ENCODE measurements at regions not wholly inside any gene's neighbourhood (a gene's known extent, or its start where the extent isn't known, plus 50 kb on each side); places are given as distances from the start of the nearest gene placed in this dataset.

- no peaks in the 10 kb centered on the region for H4K20me1 ChIP-seq (replicated peaks; ENCODE audit: control insufficient read depth, insufficient read depth, low read length)
- no peak for FAIRE-seq
- no peaks in the 10 kb centered on the region for H3K36me3 ChIP-seq (ENCODE audit: control insufficient read depth, insufficient read depth, low read length)
- no peaks in the 10 kb centered on the region for H3K27me3 ChIP-seq (ENCODE audit: control insufficient read depth in 2 of 2, insufficient read depth in 2 of 2, low read length in 2 of 2)
- no peak overlapping the region for H2AFZ ChIP-seq (ENCODE audit: low read depth, low read length)
- intact Hi-C loops (cut with micrococcal nuclease) (no loop called here), in situ Hi-C loops (cut with MboI) (no loop called here)
- H3K9ac ChIP-seq (ENCODE audit: insufficient read depth in 1 of 2, low read depth in 2 of 2, low read length in 2 of 2), result no peak overlapping the region
- WGBS (ENCODE audit: insufficient coverage, low coverage, missing lambda C conversion rate), result 0% methylated on average over 2 of the region's 2 CpGs
- ATAC-seq, result no peak
- H3K4me2 ChIP-seq (ENCODE audit: insufficient read depth, low read length), result no peak overlapping the region
- BruUV-seq (replicated peaks), result no TSS peak
- no peak overlapping the region for H3K4me3 ChIP-seq
- no peaks in the 10 kb centered on the region for H3K9me1 ChIP-seq (ENCODE audit: control insufficient read depth, insufficient read depth, low read length)
- no peak for DNase-seq (ENCODE audit: extremely low read depth in 1 of 4, low spot score in 3 of 4)
- ChIA-PET CTCF (ENCODE audit: low intra/inter-chr PET ratio) (no interaction called here), POLR2A (no interaction called here)
- no peaks in the 10 kb centered on the region for H3K4me1 ChIP-seq (replicated peaks in 1 of 2; ENCODE audit: control insufficient read depth in 2 of 2, insufficient read depth in 2 of 2, low read length in 2 of 2)
- no peaks in the 10 kb centered on the region for H3K79me2 ChIP-seq (ENCODE audit: control insufficient read depth, insufficient read depth, low read length)
- no peaks in the 10 kb centered on the region for H3K9me3 ChIP-seq (replicated peaks; ENCODE audit: control insufficient read depth, insufficient read depth, low read depth, low read length)
- no peak overlapping the region for H3K27ac ChIP-seq (ENCODE audit: extremely low read depth, low read depth, low read length)
- TF ChIP-seq DLX4 (CRISPR knock-in tag; IDR thresholded peaks at IDR 0.05) (no peak), MECOM (CRISPR knock-in tag; IDR thresholded peaks at IDR 0.05) (no peak), STAT5A (IDR thresholded peaks at IDR 0.05; ENCODE audit: borderline replicate concordance, low read length) (no peak), STAT6 (CRISPR knock-in tag; IDR thresholded peaks at IDR 0.05) (no peak), DEAF1 (CRISPR knock-in tag; IDR thresholded peaks at IDR 0.05) (no peak), UBTF (IDR thresholded peaks at IDR 0.05; ENCODE audit: borderline replicate concordance in 1 of 2, low read depth in 2 of 2, low read length in 2 of 2) (no peak), KDM1A (IDR thresholded peaks at IDR 0.05) (no peak), XRCC5 (IDR thresholded peaks at IDR 0.05; ENCODE audit: low read depth, low read length) (no peak), DACH1 (IDR thresholded peaks at IDR 0.05; ENCODE audit: partially characterized antibody) (no peak), ADNP (tag; IDR thresholded peaks at IDR 0.05) (no peak), CAMTA2 (CRISPR knock-in tag; conservative IDR thresholded peaks at IDR 0.05) (no peak), ZC3H4 (CRISPR knock-in tag; IDR thresholded peaks at IDR 0.05; ENCODE audit: borderline replicate concordance) (no peak), MYBL2 (IDR thresholded peaks at IDR 0.05; ENCODE audit: low read depth) (no peak), MYBL2 (CRISPR knock-in tag; IDR thresholded peaks at IDR 0.05; ENCODE audit: borderline replicate concordance) (no peak), POLR3G (IDR thresholded peaks at IDR 0.05; ENCODE audit: extremely low read depth, insufficient read length, insufficient replicate concordance) (no peak), ZNF165 (CRISPR knock-in tag; IDR thresholded peaks at IDR 0.05; ENCODE audit: borderline replicate concordance) (no peak)
Measured at GRCh38 chr4:89563431-89563830, 255.8 kb upstream of the GPRIN3 start.
